Stimulated activated CD8-positive, alpha-beta memory T cell treated with anti-CD3 and anti-CD28 coated beads, Interleukin-7, amount 100 ng/mL, for 24 hours (primary cell): ENCODE measurements at regions not wholly inside any gene's neighbourhood (a gene's known extent, or its start where the extent isn't known, plus 50 kb on each side); places are given as distances from the start of the nearest gene placed in this dataset.

Experiments
- DNase-seq: peaks from one replicate; pipeline ENCODE4 v3.0.0-alpha.2; 2020; ENCODE audit warnings: low read depth

GRCh38 chr1:34610063-34610462, 144.8 kb upstream of the GJB5 start:
- no peak for DNase-seq

- DNase-seq: no peak
These were observed 143.3 kb upstream of the GJB5 start for GRCh38 chr1:34611571-34611970.

GRCh38 chr1:34612091-34612827, 142.6 kb upstream of the GJB5 start:
- DNase-seq: no peak

- DNase-seq: no peak
These were observed 137.3 kb upstream of the GJB5 start for GRCh38 chr1:34617321-34618118.

GRCh38 chr1:34618381-34618780, 136.5 kb upstream of the GJB5 start:
- no peak for DNase-seq

GRCh38 chr1:34619256-34619655, 135.6 kb upstream of the GJB5 start:
- no peak for DNase-seq

GRCh38 chr1:34621916-34622315, 132.9 kb upstream of the GJB5 start:
- no peak for DNase-seq

GRCh38 chr1:34625521-34626015, 129.3 kb upstream of the GJB5 start:
- no peak for DNase-seq

- DNase-seq: no peak
These were observed 127.2 kb upstream of the GJB5 start for GRCh38 chr1:34627465-34628240.

GRCh38 chr1:34631126-34631525, 123.7 kb upstream of the GJB5 start:
- no peak for DNase-seq

GRCh38 chr1:34639701-34640100, 115.1 kb upstream of the GJB5 start:
- DNase-seq: no peak

GRCh38 chr1:34640654-34641401, 114.0 kb upstream of the GJB5 start:
- DNase-seq: no peak

- DNase-seq: no peak
These were observed 112.2 kb upstream of the GJB5 start for GRCh38 chr1:34642679-34643078.

GRCh38 chr1:34645109-34645688, 109.6 kb upstream of the GJB5 start:
- no peak for DNase-seq

GRCh38 chr1:34645919-34646318, 108.9 kb upstream of the GJB5 start:
- no peak for DNase-seq

GRCh38 chr1:34648501-34648900, 106.3 kb upstream of the GJB5 start:
- no peak for DNase-seq

GRCh38 chr1:34650090-34650489, 104.8 kb upstream of the GJB5 start:
- no peak for DNase-seq

GRCh38 chr1:34650800-34651199, 104.0 kb upstream of the GJB5 start:
- no peak for DNase-seq

- no peak for DNase-seq
These were observed 101.7 kb upstream of the GJB5 start for GRCh38 chr1:34653110-34653509.

GRCh38 chr1:34655206-34655874, 99.5 kb upstream of the GJB5 start:
- no peak for DNase-seq

- DNase-seq: no peak
These were observed 99.0 kb upstream of the GJB5 start for GRCh38 chr1:34655875-34656240.
